Activated B cell treated with CpG ODN at 0.5 μM for 24 hours (primary cell): ENCODE measurements at regions not wholly inside any gene's neighbourhood (a gene's known extent, or its start where the extent isn't known, plus 50 kb on each side); places are given as distances from the start of the nearest gene placed in this dataset.
A peak's percentile ranks its signal among the peaks of the same experiment; 100 is the strongest.

ENCODE experiments used
- ATAC-seq: fragments of 200-7000 bp; cut with Tn5 transposase; one replicate; pipeline ENCODE4 v1.10.0; 2021; ENCODE audit warnings: low read depth, mild to moderate bottlenecking, moderate library complexity
- CTCF ChIA-PET: fragments of 350-600 bp; sonication (Branson Sonifier 250); formaldehyde crosslinking; loops from one replicate; lab custom pipeline; 2021; ENCODE audit warnings: antibody characterized with exemption; lab: Charles Lee
- POLR2A ChIA-PET: fragments of 350-600 bp; sonication (Branson Sonifier 250); formaldehyde crosslinking; loops from one replicate; lab custom pipeline; 2021; ENCODE audit warnings: antibody characterized with exemption; lab: Charles Lee
- DNase-seq: peaks from one replicate; pipeline ENCODE4 v3.0.0; 2022
- H3K27ac Mint-ChIP-seq: one replicate; pipeline ENCODE4 v1.8.0; 2020; ENCODE audit warnings: mixed read lengths
- H3K27me3 Mint-ChIP-seq: one replicate; pipeline ENCODE4 v1.8.0; 2021; ENCODE audit warnings: mixed read lengths
- H3K36me3 Mint-ChIP-seq: one replicate; pipeline ENCODE4 v1.8.0; 2021; ENCODE audit warnings: low read depth, mixed read lengths
- H3K4me1 Mint-ChIP-seq: one replicate; pipeline ENCODE4 v1.8.0; 2021; ENCODE audit warnings: mixed read lengths
- H3K4me3 Mint-ChIP-seq: one replicate; pipeline ENCODE4 v1.8.0; 2020; ENCODE audit warnings: mild to moderate bottlenecking, mixed read lengths
- H3K9me3 Mint-ChIP-seq: one replicate; pipeline ENCODE4 v1.8.0; 2020; ENCODE audit warnings: mixed read lengths
- CTCF ChIP-seq: fragments of 200-600 bp; IDR thresholded peaks from one replicate; pipeline ENCODE4 v1.8.0; 2022; ENCODE audit warnings: antibody characterized with exemption, mild to moderate bottlenecking
- intact Hi-C: fragments of 100-400 bp; cut with micrococcal nuclease; formaldehyde crosslinking; loops from one replicate; pipeline ENCODE4 v1.15.1; 2024

- ATAC-seq (no peak), DNase-seq (no peak)
- peaks cover 2% of the 10 kb centered on the region for H3K9me3 Mint-ChIP-seq
- no peaks in the 10 kb centered on the region for H3K36me3 Mint-ChIP-seq
- H3K4me1 Mint-ChIP-seq = no peaks in the 10 kb centered on the region
- POLR2A ChIA-PET = no interaction called here
- peaks cover 18% of the 10 kb centered on the region for H3K27me3 Mint-ChIP-seq
- TF ChIP-seq CTCF = no peak
- no peak overlapping the region for H3K27ac Mint-ChIP-seq
- intact Hi-C loops = no loop called here
- H3K4me3 Mint-ChIP-seq = no peak overlapping the region
- CTCF ChIA-PET = no interaction called here
Measured at GRCh38 chr4:18081708-18082107, 60.2 kb upstream of the LCORL start.

GRCh38 chr4:18077808-18078207 is 56.3 kb upstream of the LCORL start:
- H3K9me3 Mint-ChIP-seq = peaks cover 6% of the 10 kb centered on the region
- intact Hi-C loops = no loop called here
- CTCF ChIA-PET = no interaction called here

GRCh38 chr4:18075823-18076433 is 54.4 kb upstream of the LCORL start:
- no peak overlapping the region for H3K4me3 Mint-ChIP-seq
- ChIA-PET POLR2A (no interaction called here), CTCF (interaction anchor here (0.6 kb wide), 1 partner anchor 22 kb away, joined by 3 read pairs; no protein-coding TSS in a partner anchor)
- H3K27ac Mint-ChIP-seq = no peak overlapping the region
- intact Hi-C loops = no loop called here
- peaks cover 3% of the 10 kb centered on the region for H3K4me1 Mint-ChIP-seq
- H3K9me3 Mint-ChIP-seq = peaks cover 6% of the 10 kb centered on the region
- no peak for TF ChIP-seq CTCF
- peaks cover 26% of the 10 kb centered on the region for H3K27me3 Mint-ChIP-seq
- no peaks in the 10 kb centered on the region for H3K36me3 Mint-ChIP-seq
- ATAC-seq (peak; percentile 56), DNase-seq (no peak)

More at GRCh38 chr4:18077808-18078207, 56.3 kb upstream of the LCORL start:
- ATAC-seq (no peak), DNase-seq (no peak)
- POLR2A ChIA-PET = no interaction called here
- no peak for TF ChIP-seq CTCF
- H3K4me3 Mint-ChIP-seq = no peak overlapping the region
- no peak overlapping the region for H3K27ac Mint-ChIP-seq
- no peaks in the 10 kb centered on the region for H3K36me3 Mint-ChIP-seq
- peaks cover 3% of the 10 kb centered on the region for H3K4me1 Mint-ChIP-seq
- peaks cover 17% of the 10 kb centered on the region for H3K27me3 Mint-ChIP-seq

GRCh38 chr4:18071894-18072293 is 50.3 kb upstream of the LCORL start:
- POLR2A ChIA-PET = no interaction called here
- Mint-ChIP-seq H3K9me3 (peaks cover 3% of the 10 kb centered on the region), H3K36me3 (no peaks in the 10 kb centered on the region), H3K4me3 (no peak overlapping the region), H3K4me1 (peaks cover 3% of the 10 kb centered on the region), H3K27ac (no peak overlapping the region), H3K27me3 (peaks cover 42% of the 10 kb centered on the region)
- CTCF ChIA-PET = no interaction called here
- intact Hi-C loops = no loop called here
- ATAC-seq (no peak), DNase-seq (no peak)
- no peak for TF ChIP-seq CTCF
